Endodermal cell (in vitro differentiated cells): ENCODE measurements at regions not wholly inside any gene's neighbourhood (a gene's known extent, or its start where the extent isn't known, plus 50 kb on each side); places are given as distances from the start of the nearest gene placed in this dataset.

ENCODE experiments used
- DNase-seq: peaks from one replicate; pipeline ENCODE4 v3.0.0-alpha.2; 2017
- H3K27ac ChIP-seq: 2 replicates; pipeline ENCODE4 v1.5.1; 2013; ENCODE audit warnings: mild to moderate bottlenecking, low read depth, low read length, moderate library complexity
- H3K27me3 ChIP-seq: 2 replicates; pipeline ENCODE4 v1.6.1; 2013; ENCODE audit warnings: mild to moderate bottlenecking, low read length, moderate library complexity; ENCODE audit not compliant: insufficient read depth, control insufficient read depth, poor library complexity, severe bottlenecking
- H3K36me3 ChIP-seq: 2 replicates; pipeline ENCODE4 v1.7.0; 2013; ENCODE audit warnings: mild to moderate bottlenecking, low read length, moderate library complexity; ENCODE audit not compliant: control insufficient read depth, insufficient read depth
- H3K4me1 ChIP-seq: one replicate; pipeline ENCODE4 v1.7.0; 2013; ENCODE audit warnings: low read length; ENCODE audit not compliant: control insufficient read depth, insufficient read depth
- H3K4me3 ChIP-seq: 2 replicates; pipeline ENCODE4 v1.5.1; 2013; ENCODE audit warnings: mild to moderate bottlenecking, low read length, moderate library complexity
- H3K9ac ChIP-seq: 2 replicates; pipeline ENCODE4 v1.6.1; 2013; ENCODE audit warnings: mild to moderate bottlenecking, low read length, moderate library complexity; ENCODE audit not compliant: poor library complexity, severe bottlenecking; ENCODE audit errors: extremely low read depth
- H3K9me3 ChIP-seq: 2 replicates; pipeline ENCODE4 v1.6.1; 2013; ENCODE audit warnings: mild to moderate bottlenecking, low read length, moderate library complexity; ENCODE audit not compliant: control insufficient read depth
- H3K27ac Mint-ChIP-seq: 2 replicates; pipeline ENCODE4 v1.8.0; 2020; ENCODE audit warnings: mixed read lengths
- H3K27me3 Mint-ChIP-seq: 2 replicates; pipeline ENCODE4 v1.8.0; 2021; ENCODE audit warnings: mild to moderate bottlenecking, mixed read lengths; ENCODE audit not compliant: insufficient read depth
- H3K36me3 Mint-ChIP-seq: 2 replicates; pipeline ENCODE4 v1.8.0; 2020; ENCODE audit warnings: low read depth, mixed read lengths
- H3K4me1 Mint-ChIP-seq: 2 replicates; pipeline ENCODE4 v1.8.0; 2020; ENCODE audit warnings: mixed read lengths
- H3K4me3 Mint-ChIP-seq: 2 replicates; pipeline ENCODE4 v1.8.0; 2020; ENCODE audit warnings: mild to moderate bottlenecking, moderate library complexity, mixed read lengths
- H3K9me3 Mint-ChIP-seq: 2 replicates; pipeline ENCODE4 v1.8.0; 2020; ENCODE audit warnings: mild to moderate bottlenecking, mixed read lengths
- WGBS, 2 experiments: methylation state at CpG; one replicate each; pipeline versions ENCODE4 v1.1.5 to v1.1.7; 2013; ENCODE audit warnings: missing lambda C conversion rate in 2 of 2, mixed read lengths in 1 of 2; ENCODE audit not compliant: insufficient coverage in 1 of 2, insufficient read length in 1 of 2; 5-methylcytosine and 5-hydroxymethylcytosine counted together
- TF ChIP-seq, protein P1 (sequence below): fragments of 200-600 bp; sonication (generic); conservative IDR thresholded peaks from 2 replicates; pipeline ENCODE4 v1.5.0; 2021; ENCODE audit warnings: antibody characterized with exemption, mild to moderate bottlenecking

GRCh38 chr3:63030666-63031065 is 155.4 kb upstream of the CADPS start:
- TF ChIP-seq, protein P1, sequence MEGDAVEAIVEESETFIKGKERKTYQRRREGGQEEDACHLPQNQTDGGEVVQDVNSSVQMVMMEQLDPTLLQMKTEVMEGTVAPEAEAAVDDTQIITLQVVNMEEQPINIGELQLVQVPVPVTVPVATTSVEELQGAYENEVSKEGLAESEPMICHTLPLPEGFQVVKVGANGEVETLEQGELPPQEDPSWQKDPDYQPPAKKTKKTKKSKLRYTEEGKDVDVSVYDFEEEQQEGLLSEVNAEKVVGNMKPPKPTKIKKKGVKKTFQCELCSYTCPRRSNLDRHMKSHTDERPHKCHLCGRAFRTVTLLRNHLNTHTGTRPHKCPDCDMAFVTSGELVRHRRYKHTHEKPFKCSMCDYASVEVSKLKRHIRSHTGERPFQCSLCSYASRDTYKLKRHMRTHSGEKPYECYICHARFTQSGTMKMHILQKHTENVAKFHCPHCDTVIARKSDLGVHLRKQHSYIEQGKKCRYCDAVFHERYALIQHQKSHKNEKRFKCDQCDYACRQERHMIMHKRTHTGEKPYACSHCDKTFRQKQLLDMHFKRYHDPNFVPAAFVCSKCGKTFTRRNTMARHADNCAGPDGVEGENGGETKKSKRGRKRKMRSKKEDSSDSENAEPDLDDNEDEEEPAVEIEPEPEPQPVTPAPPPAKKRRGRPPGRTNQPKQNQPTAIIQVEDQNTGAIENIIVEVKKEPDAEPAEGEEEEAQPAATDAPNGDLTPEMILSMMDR = no peak
- Mint-ChIP-seq H3K4me1 (peaks cover 20% of the 10 kb centered on the region), H3K27me3 (no peaks in the 10 kb centered on the region), H3K36me3 (no peaks in the 10 kb centered on the region), H3K27ac (no peak overlapping the region), H3K9me3 (peaks cover 19% of the 10 kb centered on the region), H3K4me3 (no peak overlapping the region)
- Histone ChIP-seq H3K27me3 (no peaks in the 10 kb centered on the region), H3K4me1 (peaks cover 4% of the 10 kb centered on the region), H3K4me3 (no peak overlapping the region), H3K9me3 (peaks cover 17% of the 10 kb centered on the region), H3K36me3 (no peaks in the 10 kb centered on the region), H3K27ac (no peak overlapping the region), H3K9ac (no peak overlapping the region)
- WGBS, 2 experiments = 89 to 93% methylated on average over 6 of the region's 6 CpGs
- DNase-seq = no peak

DNA sequence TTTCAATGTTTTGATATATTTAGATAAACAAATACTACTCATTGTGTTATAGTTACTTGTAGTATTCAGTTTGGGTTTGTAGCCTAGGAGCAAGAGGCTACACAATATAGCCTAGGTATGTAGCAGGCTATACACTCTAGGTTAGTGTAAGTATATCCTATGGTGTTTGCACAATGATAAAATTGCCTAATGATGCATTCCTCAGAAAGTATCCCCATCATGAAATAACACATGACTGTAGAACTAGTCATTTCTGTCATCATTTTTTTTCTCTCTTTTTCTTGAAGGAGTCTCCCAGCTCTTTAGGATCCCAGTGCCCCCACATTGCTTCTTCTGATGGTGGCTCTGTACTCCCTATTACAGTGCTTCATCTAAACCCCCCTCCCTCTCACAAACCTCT is 157.7 kb upstream of the CADPS start:
- DNase-seq = no peak
- Histone ChIP-seq H3K27ac (no peak overlapping the region), H3K36me3 (no peaks in the 10 kb centered on the region), H3K4me3 (no peak overlapping the region), H3K27me3 (no peaks in the 10 kb centered on the region), H3K9me3 (peaks cover 8% of the 10 kb centered on the region), H3K9ac (no peak overlapping the region), H3K4me1 (peaks cover 8% of the 10 kb centered on the region)
- H3K36me3 Mint-ChIP-seq = no peaks in the 10 kb centered on the region
- H3K9me3 Mint-ChIP-seq = peaks cover 7% of the 10 kb centered on the region
- H3K27ac Mint-ChIP-seq = no peak overlapping the region
- peaks cover 28% of the 10 kb centered on the region for H3K4me1 Mint-ChIP-seq
- no peak overlapping the region for H3K4me3 Mint-ChIP-seq
- TF ChIP-seq, protein P1 = no peak
- no peaks in the 10 kb centered on the region for H3K27me3 Mint-ChIP-seq

GRCh38 chr3:63034101-63034500 is 158.9 kb upstream of the CADPS start:
- H3K27me3 Mint-ChIP-seq = no peaks in the 10 kb centered on the region
- 100% methylated on average over 1 of the region's 1 CpG for WGBS, 2 experiments

More at GRCh38 chr3:63034101-63034500, 158.9 kb upstream of the CADPS start:
- peaks cover 3% of the 10 kb centered on the region for H3K9me3 Mint-ChIP-seq
- Histone ChIP-seq H3K4me3 (no peak overlapping the region), H3K9ac (no peak overlapping the region), H3K9me3 (peaks cover 4% of the 10 kb centered on the region), H3K36me3 (no peaks in the 10 kb centered on the region), H3K27ac (no peak overlapping the region), H3K4me1 (peaks cover 8% of the 10 kb centered on the region), H3K27me3 (no peaks in the 10 kb centered on the region)
- no peak for DNase-seq
- no peaks in the 10 kb centered on the region for H3K36me3 Mint-ChIP-seq
- H3K27ac Mint-ChIP-seq = no peak overlapping the region
- no peak overlapping the region for H3K4me3 Mint-ChIP-seq
- H3K4me1 Mint-ChIP-seq = peaks cover 29% of the 10 kb centered on the region
- TF ChIP-seq, protein P1 = no peak
